Transverse colon (tissue), 3 donors: ENCODE measurements at regions not wholly inside any gene's neighbourhood (a gene's known extent, or its start where the extent isn't known, plus 50 kb on each side); places are given as distances from the start of the nearest gene placed in this dataset.

Source experiments
- CTCF ChIP-seq, 5 experiments: fragments of 200-600 bp in 3 of 5; fragments of 450-650 bp in 2 of 5; sonication (generic) in 3 of 5; IDR thresholded peaks; 1 replicate in 2 of 5; 2 replicates in 3 of 5; pipeline ENCODE4 v1.5.1; 2016 to 2017; ENCODE audit warnings: antibody characterized with exemption in 5 of 5, inconsistent platforms in 3 of 5, mild to moderate bottlenecking in 2 of 5, moderate library complexity in 1 of 5
- EP300 ChIP-seq: sonication (generic); formaldehyde crosslinking; IDR thresholded peaks from one replicate; pipeline ENCODE4 v1.6.1; 2017; ENCODE audit warnings: antibody characterized with exemption, low read depth

- TF ChIP-seq CTCF (IDR thresholded peaks at IDR 0.05) (no peak), EP300 (no peak)
Measured at GRCh38 chr2:160838691-160839090, 321.5 kb upstream of the TANK start.
